ENCODE measurements at regions not wholly inside any gene's neighbourhood (a gene's known extent, or its start where the extent isn't known, plus 50 kb on each side); places are given as distances from the start of the nearest gene placed in this dataset.

GRCh38 chr11:97354576-97354975, 964.8 kb downstream of the JRKL start:
- TF ChIP-seq, protein P1, sequence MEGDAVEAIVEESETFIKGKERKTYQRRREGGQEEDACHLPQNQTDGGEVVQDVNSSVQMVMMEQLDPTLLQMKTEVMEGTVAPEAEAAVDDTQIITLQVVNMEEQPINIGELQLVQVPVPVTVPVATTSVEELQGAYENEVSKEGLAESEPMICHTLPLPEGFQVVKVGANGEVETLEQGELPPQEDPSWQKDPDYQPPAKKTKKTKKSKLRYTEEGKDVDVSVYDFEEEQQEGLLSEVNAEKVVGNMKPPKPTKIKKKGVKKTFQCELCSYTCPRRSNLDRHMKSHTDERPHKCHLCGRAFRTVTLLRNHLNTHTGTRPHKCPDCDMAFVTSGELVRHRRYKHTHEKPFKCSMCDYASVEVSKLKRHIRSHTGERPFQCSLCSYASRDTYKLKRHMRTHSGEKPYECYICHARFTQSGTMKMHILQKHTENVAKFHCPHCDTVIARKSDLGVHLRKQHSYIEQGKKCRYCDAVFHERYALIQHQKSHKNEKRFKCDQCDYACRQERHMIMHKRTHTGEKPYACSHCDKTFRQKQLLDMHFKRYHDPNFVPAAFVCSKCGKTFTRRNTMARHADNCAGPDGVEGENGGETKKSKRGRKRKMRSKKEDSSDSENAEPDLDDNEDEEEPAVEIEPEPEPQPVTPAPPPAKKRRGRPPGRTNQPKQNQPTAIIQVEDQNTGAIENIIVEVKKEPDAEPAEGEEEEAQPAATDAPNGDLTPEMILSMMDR (conservative IDR thresholded peaks at IDR 0.05; ENCODE audit: low read depth, low read length), result no peak
- no peak for DNase-seq (ENCODE audit: low read depth)
- H3K4me3 ChIP-seq (ENCODE audit: low read depth, low read length), result no peak overlapping the region

- no peak for DNase-seq (ENCODE audit: low read depth)
- no peak overlapping the region for H3K4me3 ChIP-seq (ENCODE audit: low read depth, low read length)
- TF ChIP-seq, protein P1 (conservative IDR thresholded peaks at IDR 0.05; ENCODE audit: low read depth, low read length), result no peak
These were observed 965.4 kb downstream of the JRKL start for GRCh38 chr11:97355230-97355629.

DNA sequence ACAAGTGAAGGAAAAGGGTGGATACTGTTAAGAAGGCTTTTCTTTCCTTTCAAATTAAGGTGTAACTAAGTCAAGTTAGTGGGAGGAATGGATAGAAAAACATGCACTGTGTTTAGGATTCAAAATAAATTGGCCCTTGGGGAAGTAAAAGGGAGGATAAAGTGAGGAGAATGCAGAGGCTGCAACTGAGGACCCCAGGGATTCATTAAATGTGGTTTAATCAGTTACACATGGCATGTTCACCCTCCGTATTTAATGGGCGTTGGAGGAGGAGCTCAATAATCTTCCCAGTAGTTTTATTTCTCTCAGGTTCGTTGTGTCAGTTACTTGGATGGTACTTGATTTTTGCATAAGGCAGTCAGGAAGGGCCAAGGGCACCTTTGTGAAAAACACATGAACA, 966.3 kb downstream of the JRKL start:
- TF ChIP-seq, protein P1 (conservative IDR thresholded peaks at IDR 0.05; ENCODE audit: low read depth, low read length), result no peak

GRCh38 chr11:97359016-97359415, 969.2 kb downstream of the JRKL start:
- TF ChIP-seq, protein P1 (conservative IDR thresholded peaks at IDR 0.05; ENCODE audit: low read depth, low read length), result no peak
- no peak for DNase-seq (ENCODE audit: low read depth)

More for the DNA sequence above, 966.3 kb downstream of the JRKL start:
- no peak overlapping the region for H3K4me3 ChIP-seq (ENCODE audit: low read depth, low read length)
- DNase-seq (ENCODE audit: low read depth), result no peak

GRCh38 chr11:97361812-97362378, 972.1 kb downstream of the JRKL start:
- H3K4me3 ChIP-seq (ENCODE audit: low read depth, low read length), result no peak overlapping the region
- TF ChIP-seq, protein P1 (conservative IDR thresholded peaks at IDR 0.05; ENCODE audit: low read depth, low read length), result no peak
- peak; percentile 42 for DNase-seq (ENCODE audit: low read depth)

More at GRCh38 chr11:97359016-97359415, 969.2 kb downstream of the JRKL start:
- no peak overlapping the region for H3K4me3 ChIP-seq (ENCODE audit: low read depth, low read length)

GRCh38 chr11:97363331-97363730, 973.5 kb downstream of the JRKL start:
- no peak for DNase-seq (ENCODE audit: low read depth)

GRCh38 chr11:97364047-97364446, 974.2 kb downstream of the JRKL start:
- DNase-seq (ENCODE audit: low read depth), result peak; percentile 71
- H3K4me3 ChIP-seq (ENCODE audit: low read depth, low read length), result no peak overlapping the region
- TF ChIP-seq, protein P1 (conservative IDR thresholded peaks at IDR 0.05; ENCODE audit: low read depth, low read length), result no peak

More at GRCh38 chr11:97363331-97363730, 973.5 kb downstream of the JRKL start:
- H3K4me3 ChIP-seq (ENCODE audit: low read depth, low read length), result no peak overlapping the region
- TF ChIP-seq, protein P1 (conservative IDR thresholded peaks at IDR 0.05; ENCODE audit: low read depth, low read length), result no peak
